ENCODE measurements at regions not wholly inside any gene's neighbourhood (a gene's known extent, or its start where the extent isn't known, plus 50 kb on each side); places are given as distances from the start of the nearest gene placed in this dataset.

- Histone ChIP-seq H3K27me3 (ENCODE audit: insufficient read depth, low read depth) (no peaks in the 10 kb centered on the region), H3K4me3 (no peak overlapping the region), H4K20me1 (ENCODE audit: insufficient read depth) (no peaks in the 10 kb centered on the region), H3F3A (ENCODE audit: insufficient read depth, low read depth) (peaks cover 5% of the 10 kb centered on the region), H3K36me3 (ENCODE audit: low read depth) (no peaks in the 10 kb centered on the region), H3K4me1 (replicated peaks; ENCODE audit: insufficient read depth) (peaks cover 21% of the 10 kb centered on the region), H2AFZ (no peak overlapping the region), H3K27ac (no peak overlapping the region), H3K79me2 (ENCODE audit: low read depth) (no peaks in the 10 kb centered on the region), H3K9me3 (ENCODE audit: insufficient read depth, low read depth) (peaks cover 13% of the 10 kb centered on the region), H3K9me2 (ENCODE audit: insufficient read depth) (peaks cover 5% of the 10 kb centered on the region; the same call in 1 of the 2 replicates), H3K4me2 (no peak overlapping the region)
- no TSS peak for BruUV-seq (replicated peaks)
- ChIA-PET POLR2A (ENCODE audit: unreplicated experiment) (no interaction called here), CTCF (no interaction called here)
- no peak for DNase-seq
- TF ChIP-seq EZH2 (IDR thresholded peaks at IDR 0.05; ENCODE audit: low read depth) (no peak), CTCF (conservative IDR thresholded peaks at IDR 0.05) (no peak)
- intact Hi-C loops (cut with micrococcal nuclease; ENCODE audit: unreplicated experiment) = no loop called here
Measured at GRCh38 chr7:82701949-82702348, 258.4 kb upstream of the CACNA2D1 start.

GRCh38 chr7:82700741-82701140 lies 257.2 kb upstream of the CACNA2D1 start:
- Histone ChIP-seq H3F3A (ENCODE audit: insufficient read depth, low read depth) (peaks cover 5% of the 10 kb centered on the region), H3K4me1 (replicated peaks; ENCODE audit: insufficient read depth) (peaks cover 21% of the 10 kb centered on the region), H3K4me2 (no peak overlapping the region; the same call in 1 of the 2 replicates), H3K27me3 (ENCODE audit: insufficient read depth, low read depth) (no peaks in the 10 kb centered on the region), H3K9me2 (ENCODE audit: insufficient read depth) (peaks cover 5% of the 10 kb centered on the region; the same call in 1 of the 2 replicates), H3K9me3 (ENCODE audit: insufficient read depth, low read depth) (peaks cover 13% of the 10 kb centered on the region), H2AFZ (no peak overlapping the region), H3K4me3 (no peak overlapping the region), H4K20me1 (ENCODE audit: insufficient read depth) (no peaks in the 10 kb centered on the region), H3K27ac (no peak overlapping the region), H3K36me3 (ENCODE audit: low read depth) (no peaks in the 10 kb centered on the region), H3K79me2 (ENCODE audit: low read depth) (no peaks in the 10 kb centered on the region)
- DNase-seq = peak in 1 of 2 experiments; percentile 7
- CTCF ChIA-PET = interaction anchor here (0.9 kb wide), 1 partner anchor 1201 kb away, joined by 6 read pairs; no protein-coding TSS in a partner anchor
- BruUV-seq (replicated peaks) = no TSS peak
- POLR2A ChIA-PET (ENCODE audit: unreplicated experiment) = interaction anchor here (0.6 kb wide), 1 partner anchor 312 kb away, joined by 10 read pairs; no protein-coding TSS in a partner anchor
- TF ChIP-seq EZH2 (IDR thresholded peaks at IDR 0.05; ENCODE audit: low read depth) = no peak
- TF ChIP-seq CTCF (conservative IDR thresholded peaks at IDR 0.05) = no peak
- intact Hi-C loops (cut with micrococcal nuclease; ENCODE audit: unreplicated experiment) = no loop called here

- intact Hi-C loops (cut with micrococcal nuclease; ENCODE audit: unreplicated experiment) = no loop called here
- Histone ChIP-seq H3F3A (ENCODE audit: insufficient read depth, low read depth) (peaks cover 5% of the 10 kb centered on the region), H2AFZ (no peak overlapping the region), H4K20me1 (ENCODE audit: insufficient read depth) (no peaks in the 10 kb centered on the region), H3K4me1 (replicated peaks; ENCODE audit: insufficient read depth) (peaks cover 21% of the 10 kb centered on the region), H3K4me3 (no peak overlapping the region), H3K9me3 (ENCODE audit: insufficient read depth, low read depth) (peaks cover 13% of the 10 kb centered on the region), H3K36me3 (ENCODE audit: low read depth) (no peaks in the 10 kb centered on the region), H3K9me2 (ENCODE audit: insufficient read depth) (peaks cover 5% of the 10 kb centered on the region; the same call in 1 of the 2 replicates), H3K4me2 (peak overlapping the region; percentile 32; the same call in 1 of the 2 replicates), H3K27ac (peak overlapping the region; percentile 28; the same call in 1 of the 2 replicates), H3K27me3 (ENCODE audit: insufficient read depth, low read depth) (no peaks in the 10 kb centered on the region), H3K79me2 (ENCODE audit: low read depth) (no peaks in the 10 kb centered on the region)
- no TSS peak for BruUV-seq (replicated peaks)
- ChIA-PET POLR2A (ENCODE audit: unreplicated experiment) (interaction anchor here (0.6 kb wide), 2 partner anchors 94 to 862 kb away, joined by 9 to 27 read pairs; no protein-coding TSS in a partner anchor), CTCF (interaction anchor here (0.9 kb wide), 1 partner anchor 1200 kb away, joined by 6 read pairs; no protein-coding TSS in a partner anchor)
- DNase-seq = peak; percentile 69 to 89
- TF ChIP-seq EZH2 (IDR thresholded peaks at IDR 0.05; ENCODE audit: low read depth) = no peak
- TF ChIP-seq CTCF (conservative IDR thresholded peaks at IDR 0.05) = no peak
Measured at GRCh38 chr7:82699773-82700186, 256.2 kb upstream of the CACNA2D1 start.

All from PC-9 (cell line).